ENCODE measurements at regions not wholly inside any gene's neighbourhood (a gene's known extent, or its start where the extent isn't known, plus 50 kb on each side); places are given as distances from the start of the nearest gene placed in this dataset.

GRCh38 chr2:226351711-226352110 lies 447.9 kb downstream of the IRS1 start:
- Histone ChIP-seq H3K9ac (ENCODE audit: insufficient read depth, low read depth, low read length) (no peak overlapping the region), H3K4me1 (ENCODE audit: insufficient read depth, low read length) (no peaks in the 10 kb centered on the region), H3K79me2 (ENCODE audit: insufficient read depth, low read length) (no peaks in the 10 kb centered on the region), H3K27ac (ENCODE audit: extremely low read length, insufficient read depth, low read length) (no peak overlapping the region), H3K4me2 (ENCODE audit: low read depth, low read length) (no peak overlapping the region), H3K27me3 (ENCODE audit: control insufficient read depth in 1 of 2, insufficient read depth in 2 of 2, low read length in 2 of 2) (peaks cover 2 to 11% of the 10 kb centered on the region in 2 experiments; a peak in 1 of 5 replicates), H4K20me1 (ENCODE audit: insufficient read depth, low read length) (no peaks in the 10 kb centered on the region), H2AFZ (ENCODE audit: low read length) (no peak overlapping the region), H3K9me3 (ENCODE audit: low read length) (no peaks in the 10 kb centered on the region), H3K36me3 (replicated peaks in 1 of 2; ENCODE audit: control insufficient read depth in 1 of 2, insufficient read depth in 2 of 2, low read length in 2 of 2) (no peaks in the 10 kb centered on the region), H3K4me3 (replicated peaks in 1 of 3; ENCODE audit: insufficient read depth in 1 of 3, low read depth in 2 of 3, low read length in 3 of 3) (no peak overlapping the region)
- BruUV-seq (replicated peaks) = no TSS peak
- FAIRE-seq (no peak), ATAC-seq (no peak), DNase-seq (ENCODE audit: low spot score) (no peak)
- in situ Hi-C loops (cut with HindIII; ENCODE audit: extremely low pct_ligation_motif_present, low pct_unique_long_range_greater_than_20kb) = no loop called here
- CTCF ChIA-PET (ENCODE audit: low intra/inter-chr PET ratio, low total read pairs) = no interaction called here
- intact Hi-C loops (cut with micrococcal nuclease; ENCODE audit: unreplicated experiment) = no loop called here
- 20% methylated on average over 2 of the region's 2 CpGs for WGBS (ENCODE audit: low lambda C conversion rate)
- POLR2A ChIA-PET = no interaction called here
- TF ChIP-seq GATAD2A (CRISPR knock-in tag; IDR thresholded peaks at IDR 0.05) = no peak
- no peak for TF ChIP-seq REST (IDR thresholded peaks at IDR 0.05; ENCODE audit: borderline replicate concordance in 1 of 2, low read depth in 1 of 2, low read length in 2 of 2)
- no peak for TF ChIP-seq ZNF75D (CRISPR knock-in tag; IDR thresholded peaks at IDR 0.05; ENCODE audit: borderline replicate concordance)
- no peak for TF ChIP-seq NCOA5 (CRISPR knock-in tag; IDR thresholded peaks at IDR 0.05)
- no peak for TF ChIP-seq ZNF230 (CRISPR knock-in tag; IDR thresholded peaks at IDR 0.05)
- TF ChIP-seq SETDB1 (CRISPR knock-in tag; IDR thresholded peaks at IDR 0.05; ENCODE audit: borderline replicate concordance) = no peak
- TF ChIP-seq ZBTB39 (CRISPR knock-in tag; IDR thresholded peaks at IDR 0.05) = no peak
- no peak for TF ChIP-seq THRA (CRISPR knock-in tag; IDR thresholded peaks at IDR 0.05; ENCODE audit: borderline replicate concordance)
- no peak for TF ChIP-seq ZSCAN25 (CRISPR knock-in tag; IDR thresholded peaks at IDR 0.05)
- TF ChIP-seq SALL1 (CRISPR knock-in tag; IDR thresholded peaks at IDR 0.05) = no peak
- TF ChIP-seq SMAD1 (CRISPR knock-in tag; IDR thresholded peaks at IDR 0.05; ENCODE audit: borderline replicate concordance, low read depth) = no peak
- no peak for TF ChIP-seq ZNF142 (CRISPR knock-in tag; IDR thresholded peaks at IDR 0.05)
